ENCODE measurements at regions not wholly inside any gene's neighbourhood (a gene's known extent, or its start where the extent isn't known, plus 50 kb on each side); places are given as distances from the start of the nearest gene placed in this dataset.
A peak's percentile ranks its signal among the peaks of the same experiment; 100 is the strongest.

- no peak for DNase-seq (ENCODE audit: low read depth)
Measured at GRCh38 chr4:19783667-19784223, 468.0 kb upstream of the SLIT2 start.

- DNase-seq (ENCODE audit: low read depth), result no peak
Measured at GRCh38 chr4:19780871-19781270, 470.8 kb upstream of the SLIT2 start.

GRCh38 chr4:19776929-19777328, 474.8 kb upstream of the SLIT2 start:
- DNase-seq (ENCODE audit: low read depth), result no peak

GRCh38 chr4:19776021-19776459, 475.7 kb upstream of the SLIT2 start:
- peak; percentile 31 for DNase-seq (ENCODE audit: low read depth)

- no peak for DNase-seq (ENCODE audit: low read depth)
Measured at GRCh38 chr4:19774690-19775256, 476.9 kb upstream of the SLIT2 start.

- no peak for DNase-seq (ENCODE audit: low read depth)
Measured at GRCh38 chr4:19772581-19772980, 479.1 kb upstream of the SLIT2 start.

GRCh38 chr4:19756661-19757060, 495.0 kb upstream of the SLIT2 start:
- DNase-seq (ENCODE audit: low read depth), result no peak

DNA sequence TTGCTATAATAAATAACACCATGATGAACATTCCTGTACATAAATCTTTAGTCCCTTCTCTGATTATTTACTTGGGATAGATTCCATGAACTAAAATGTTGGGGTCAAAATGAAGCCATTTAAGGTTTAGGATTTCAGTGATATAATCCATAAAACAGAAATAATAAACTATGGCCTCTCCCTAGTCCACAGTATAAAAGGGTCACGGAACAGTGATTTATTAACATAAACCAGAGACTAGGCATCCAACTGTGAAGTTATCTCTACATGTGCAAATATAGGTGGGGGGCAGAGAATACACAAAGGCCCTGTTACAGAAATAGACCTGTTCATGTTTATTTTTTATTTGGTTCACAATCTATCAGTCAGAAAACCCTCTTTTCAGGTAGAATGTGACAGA, 499.1 kb upstream of the SLIT2 start:
- DNase-seq (ENCODE audit: low read depth), result no peak

DNA sequence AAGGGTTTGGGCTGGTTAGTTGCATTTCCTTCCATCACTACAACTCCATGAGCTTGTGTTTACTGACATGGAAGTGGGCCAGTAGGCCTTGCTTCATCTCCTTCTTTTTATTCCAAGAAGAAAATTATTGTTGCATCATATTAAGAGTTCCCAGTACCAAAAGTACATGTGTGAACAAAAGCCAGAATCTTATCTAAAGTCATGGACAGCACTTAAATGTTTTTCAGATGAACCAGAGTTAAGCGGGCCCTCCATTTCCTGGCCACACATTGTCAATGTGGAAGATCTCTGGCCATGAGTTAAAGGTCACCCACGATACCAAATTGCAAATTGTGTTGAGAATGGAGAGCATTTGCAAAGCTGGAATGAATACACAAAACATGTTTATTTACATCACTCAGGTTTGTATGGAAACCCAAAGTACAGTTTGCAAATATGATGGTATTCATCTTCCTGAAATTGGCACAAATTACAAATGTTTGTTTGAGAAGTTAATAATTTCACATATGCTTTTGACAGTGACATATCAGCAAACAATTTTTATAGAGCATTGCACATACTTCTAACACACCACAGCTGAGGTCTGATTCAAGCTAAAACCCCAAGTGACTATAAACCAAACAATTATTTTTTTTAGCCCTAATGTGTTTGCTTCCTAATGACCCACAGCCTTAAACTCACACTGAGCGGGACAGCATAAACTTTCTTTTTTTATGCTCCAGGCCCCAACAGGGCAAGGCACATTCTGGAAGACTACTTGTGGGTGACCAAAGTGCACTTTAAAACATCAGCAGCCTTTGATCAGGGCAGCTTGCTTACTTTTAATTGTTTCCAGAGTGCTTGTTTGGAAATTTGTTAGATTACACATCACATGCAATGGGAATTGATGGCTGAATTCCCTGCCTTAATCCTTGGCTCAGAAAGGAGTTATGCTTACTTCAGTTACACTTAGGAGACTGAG, 502.9 kb upstream of the SLIT2 start:
- DNase-seq (ENCODE audit: low read depth), result peak; percentile 83

GRCh38 chr4:19746377-19746776, 505.3 kb upstream of the SLIT2 start:
- no peak for DNase-seq (ENCODE audit: low read depth)

DNA sequence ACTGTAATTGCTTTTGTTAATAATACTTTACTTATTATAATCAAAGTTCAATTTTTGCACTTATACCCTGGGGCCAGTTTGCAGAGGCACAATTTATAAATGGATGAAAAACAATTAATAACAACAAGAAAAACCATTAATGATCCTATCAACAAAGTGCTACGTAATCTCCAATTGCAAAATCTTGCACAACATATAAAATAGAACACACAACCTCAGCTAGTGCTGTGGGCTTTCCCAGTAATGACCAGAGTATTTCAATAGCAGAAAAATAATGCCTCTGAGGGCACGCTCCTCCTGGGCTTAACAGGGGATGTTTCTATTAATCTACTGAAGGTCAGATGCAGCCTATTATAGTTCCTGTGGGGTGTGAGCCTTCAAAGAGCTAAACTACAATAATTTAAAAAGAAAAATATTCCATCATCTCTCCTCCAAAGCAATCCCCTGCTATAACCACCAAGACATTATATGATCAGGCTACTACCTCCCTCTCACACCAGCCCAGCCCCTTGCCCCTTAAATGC, 508.5 kb upstream of the SLIT2 start:
- DNase-seq (ENCODE audit: low read depth), result no peak

DNA sequence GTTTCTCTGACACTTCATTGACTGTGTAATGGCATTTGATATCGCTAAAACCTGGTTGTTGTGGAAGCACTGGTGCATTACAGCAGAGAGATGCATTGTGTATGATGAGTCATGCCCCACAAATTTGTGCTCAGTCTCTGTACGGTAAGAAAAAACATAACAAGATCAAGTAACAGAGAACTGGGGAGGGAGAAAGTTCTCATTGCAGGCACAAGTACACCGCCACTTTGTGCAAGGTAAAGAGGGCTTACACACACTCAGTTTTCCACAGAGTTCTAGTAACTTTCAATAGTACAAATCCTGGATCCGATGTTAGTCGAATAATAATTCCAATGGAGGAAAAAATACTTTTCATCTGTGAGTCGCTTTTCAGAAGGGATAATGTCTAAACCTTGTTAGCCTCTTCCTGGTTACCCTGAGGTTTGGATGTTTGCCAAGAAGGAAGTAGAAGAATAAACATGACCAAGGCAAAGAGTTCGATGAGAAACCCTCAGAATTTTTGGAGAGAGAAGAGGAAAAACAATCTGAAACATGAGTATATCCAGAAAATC, 512.5 kb upstream of the SLIT2 start:
- DNase-seq (ENCODE audit: low read depth), result peak; percentile 37

DNA sequence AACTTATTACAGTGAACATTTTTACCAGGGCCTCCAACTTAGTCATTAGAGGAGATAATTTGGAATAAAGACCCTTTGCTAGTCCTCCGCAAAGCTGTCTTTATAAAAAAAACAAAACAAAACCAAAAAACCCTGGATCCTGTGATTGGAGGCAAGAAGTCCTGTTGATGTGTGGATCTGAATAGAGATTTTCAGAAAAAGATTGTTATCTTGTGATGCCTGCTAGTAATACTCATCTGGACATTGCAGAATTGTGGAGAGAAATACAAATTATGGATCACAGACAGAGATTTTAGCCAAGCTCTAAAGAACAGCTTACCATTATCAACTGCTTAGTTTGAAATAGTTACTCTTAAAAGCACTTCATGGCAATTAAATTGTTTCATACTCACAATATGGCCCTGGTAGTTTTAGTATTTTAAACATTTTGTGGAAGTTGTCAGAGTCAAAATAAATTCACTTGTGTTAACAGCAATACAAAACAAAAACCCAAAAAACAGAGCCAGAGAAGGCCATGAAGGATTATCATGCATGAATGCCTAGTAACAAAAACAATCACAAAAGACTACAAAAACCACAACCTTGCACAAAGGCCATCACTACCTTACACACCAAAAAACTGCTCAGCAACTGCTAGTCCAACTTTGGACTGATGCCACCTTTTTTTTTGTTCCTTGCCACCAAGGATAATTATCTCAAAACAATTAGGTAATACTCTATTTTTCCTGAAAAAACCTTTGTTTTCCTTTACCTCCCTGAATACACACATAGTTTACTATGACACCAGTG, 514.5 kb upstream of the SLIT2 start:
- DNase-seq (ENCODE audit: low read depth), result no peak

DNA sequence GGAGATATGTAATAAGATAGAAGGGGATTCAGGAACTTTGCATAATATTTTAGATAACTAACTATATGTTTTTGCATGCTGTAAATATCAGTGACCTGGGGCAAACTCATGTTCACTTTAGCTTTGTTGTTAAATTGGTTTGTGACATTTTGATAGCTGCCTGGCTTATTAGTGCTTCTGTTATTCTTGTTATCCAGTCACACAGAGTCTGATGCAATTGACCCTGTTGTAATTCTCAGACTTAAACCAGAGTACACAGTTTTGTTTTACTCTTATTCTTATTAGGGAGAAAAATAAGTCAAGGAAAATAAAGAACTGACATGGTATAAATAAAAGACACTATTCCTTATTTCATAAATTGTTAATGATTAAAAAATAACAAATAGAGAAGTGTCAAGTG, 516.7 kb upstream of the SLIT2 start:
- no peak for DNase-seq (ENCODE audit: low read depth)

DNA sequence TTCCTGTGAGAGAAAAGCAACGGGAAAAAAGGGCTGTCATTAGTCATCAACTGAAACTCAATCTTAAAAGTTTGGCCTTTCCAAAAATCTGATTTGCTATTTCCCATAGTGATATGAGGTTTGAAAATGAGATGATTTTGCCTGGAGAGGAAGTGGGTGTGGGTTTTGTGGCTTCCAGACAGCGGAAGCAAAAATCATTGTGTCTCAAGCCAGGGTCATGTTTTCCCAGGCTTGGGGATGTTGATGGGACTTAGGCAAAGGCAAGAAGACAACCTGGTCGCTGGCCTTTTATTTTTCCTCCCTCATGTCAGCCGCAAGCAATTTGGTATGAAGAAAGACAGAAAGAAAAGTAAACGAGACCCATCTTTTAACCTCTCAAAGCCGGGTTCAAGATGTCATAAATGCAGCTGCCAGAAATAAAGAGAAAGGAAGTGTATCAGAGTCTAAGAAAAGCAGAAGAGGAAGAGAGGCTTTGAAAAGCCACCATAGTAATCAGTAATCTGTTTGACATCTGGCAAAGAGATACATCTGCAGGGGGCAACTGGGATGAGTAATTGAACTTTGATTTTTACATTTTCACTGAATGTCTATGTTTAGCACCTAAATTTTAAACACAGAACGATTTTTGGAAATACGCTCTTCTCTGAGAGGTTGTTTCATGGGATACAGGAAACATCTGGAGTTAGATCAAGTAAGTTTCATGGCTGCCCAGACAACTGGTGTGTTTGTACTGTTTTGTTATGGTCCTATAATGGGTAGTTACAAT, 521.6 kb upstream of the SLIT2 start:
- DNase-seq (ENCODE audit: low read depth), result no peak

DNA sequence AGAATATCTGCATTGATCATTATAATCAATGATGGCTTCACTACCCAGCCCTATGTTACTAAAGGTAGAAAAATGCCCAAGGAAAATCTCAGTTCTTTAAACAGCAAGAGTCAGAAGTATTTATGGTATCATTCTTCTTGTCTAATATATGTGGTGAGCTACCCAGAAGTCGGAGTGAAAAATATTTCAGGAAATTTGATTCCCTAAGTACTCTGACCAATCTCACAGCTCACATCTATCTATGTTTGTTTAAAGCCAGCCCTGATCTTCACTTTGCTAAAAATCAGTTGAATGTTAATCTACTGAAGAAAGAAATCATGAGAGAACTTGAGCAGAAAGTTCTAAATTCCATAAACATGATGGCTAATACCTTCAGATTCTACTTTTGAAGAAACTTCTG, 522.9 kb upstream of the SLIT2 start:
- no peak for DNase-seq (ENCODE audit: low read depth)

GRCh38 chr4:19727141-19727540, 524.6 kb upstream of the SLIT2 start:
- DNase-seq (ENCODE audit: low read depth), result no peak

GRCh38 chr4:19725130-19725529, 526.6 kb upstream of the SLIT2 start:
- no peak for DNase-seq (ENCODE audit: low read depth)

GRCh38 chr4:19722404-19722803, 529.3 kb upstream of the SLIT2 start:
- no peak for DNase-seq (ENCODE audit: low read depth)

GRCh38 chr4:19721587-19721986, 530.1 kb upstream of the SLIT2 start:
- no peak for DNase-seq (ENCODE audit: low read depth)

DNA sequence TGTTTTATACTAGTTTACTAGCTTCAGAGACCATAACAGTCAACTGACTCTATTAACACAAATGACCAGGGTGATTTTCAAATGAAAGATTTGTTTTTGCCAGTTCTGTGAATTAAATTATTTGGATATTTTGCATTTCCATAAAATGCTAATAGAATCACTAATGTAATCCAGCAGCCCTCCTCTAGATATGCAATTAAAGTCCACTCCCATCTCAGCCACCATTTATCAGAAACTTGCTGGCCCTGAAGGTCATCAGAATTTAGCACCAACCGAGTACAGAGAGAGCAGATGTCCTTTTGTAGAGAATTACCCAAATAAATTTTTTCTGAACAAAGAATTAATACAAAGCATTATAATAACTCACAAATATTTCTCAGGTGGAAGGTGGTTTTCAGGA, 531.1 kb upstream of the SLIT2 start:
- DNase-seq (ENCODE audit: low read depth), result no peak
